Keratinocyte (primary cell): ENCODE measurements at regions not wholly inside any gene's neighbourhood (a gene's known extent, or its start where the extent isn't known, plus 50 kb on each side); places are given as distances from the start of the nearest gene placed in this dataset.

ENCODE experiments used
- DNase-seq: peaks from one replicate; pipeline ENCODE4 v3.0.0-alpha.2; 2011; ENCODE audit warnings: low read depth, missing footprints, low spot score
- FAIRE-seq: peaks from 2 replicates; lab custom pipeline; 2011; peaks lifted over from hg19 to GRCh38; lab: Jason Lieb, UNC
- H2AFZ ChIP-seq: 2 replicates; pipeline ENCODE4 v1.6.0; 2012; ENCODE audit warnings: low read length, control low read depth, inconsistent platforms; ENCODE audit not compliant: control insufficient read depth
- H3K27ac ChIP-seq: 2 replicates; pipeline ENCODE4 v1.5.1; 2011; ENCODE audit warnings: low read length; ENCODE audit not compliant: control insufficient read depth, insufficient read depth
- H3K27me3 ChIP-seq: 3 replicates; pipeline ENCODE4 v1.6.0; 2011; ENCODE audit warnings: low read length; ENCODE audit not compliant: control insufficient read depth, insufficient read depth; ENCODE audit errors: extremely low read depth
- H3K36me3 ChIP-seq, 2 experiments: 2 replicates in 1 of 2; 3 replicates in 1 of 2; pipeline ENCODE4 v1.5.1; 2011; ENCODE audit warnings: low read length in 2 of 2, mild to moderate bottlenecking in 1 of 2; ENCODE audit not compliant: control insufficient read depth in 2 of 2, insufficient read depth in 2 of 2; ENCODE audit errors: extremely low read depth in 1 of 2
- H3K4me1 ChIP-seq: 3 replicates; pipeline ENCODE4 v1.5.1; 2011; ENCODE audit warnings: low read length; ENCODE audit not compliant: control insufficient read depth, insufficient read depth; ENCODE audit errors: extremely low read depth
- H3K4me2 ChIP-seq: 3 replicates; pipeline ENCODE4 v1.6.0; 2011; ENCODE audit warnings: low read depth, low read length; ENCODE audit not compliant: control insufficient read depth, insufficient read depth; ENCODE audit errors: extremely low read depth
- H3K4me3 ChIP-seq, 3 experiments: fragments of 200-600 bp in 1 of 3; sonication (generic) in 1 of 3; 2 replicates in 2 of 3; 3 replicates in 1 of 3; pipeline ENCODE4 v1.5.1; 2011 to 2016; ENCODE audit warnings: low read length in 3 of 3, mild to moderate bottlenecking in 3 of 3, control low read depth in 2 of 3, inconsistent platforms in 1 of 3, low read depth in 1 of 3, mixed read lengths in 1 of 3, mixed run types in 1 of 3, moderate library complexity in 1 of 3; ENCODE audit not compliant: control insufficient read depth in 2 of 3, insufficient read depth in 2 of 3; ENCODE audit errors: extremely low read depth in 1 of 3
- H3K79me2 ChIP-seq: 2 replicates; pipeline ENCODE4 v1.6.0; 2012; ENCODE audit warnings: low read length; ENCODE audit not compliant: control insufficient read depth, insufficient read depth
- H3K9ac ChIP-seq: 3 replicates; pipeline ENCODE4 v1.6.0; 2011; ENCODE audit warnings: low read length; ENCODE audit not compliant: control insufficient read depth, insufficient read depth; ENCODE audit errors: extremely low read depth
- H3K9me1 ChIP-seq: 3 replicates; pipeline ENCODE4 v1.6.0; 2011; ENCODE audit warnings: low read length; ENCODE audit not compliant: control insufficient read depth, insufficient read depth; ENCODE audit errors: extremely low read depth
- H3K9me3 ChIP-seq: 2 replicates; pipeline ENCODE4 v1.5.1; 2012; ENCODE audit warnings: low read depth, low read length; ENCODE audit not compliant: control insufficient read depth
- H4K20me1 ChIP-seq: 3 replicates; pipeline ENCODE4 v1.6.0; 2011; ENCODE audit warnings: low read length; ENCODE audit not compliant: control insufficient read depth, insufficient read depth; ENCODE audit errors: extremely low read depth
- CTCF ChIP-seq, 3 experiments: IDR thresholded peaks in 1 of 3; conservative IDR thresholded peaks in 1 of 3; optimal IDR thresholded peaks in 1 of 3; 2 replicates in 2 of 3; 3 replicates in 1 of 3; pipeline versions ENCODE3 to v1.5.1; 2011; ENCODE audit warnings: low read length in 3 of 3, mild to moderate bottlenecking in 3 of 3, moderate library complexity in 2 of 3, control low read depth in 1 of 3, inconsistent platforms in 1 of 3; ENCODE audit not compliant: insufficient read depth in 2 of 3; ENCODE audit errors: extremely low read depth in 1 of 3
- EZH2 ChIP-seq: IDR thresholded peaks from one replicate; pipeline ENCODE4 v1.6.1; 2012; ENCODE audit warnings: inconsistent platforms, mild to moderate bottlenecking, low read length, moderate library complexity
- dilution Hi-C: fragments of 300-500 bp; cut with MboI; formaldehyde crosslinking; loops from one replicate; pipeline ENCODE4 v1.7.0; 2020; ENCODE audit warnings: low sequenced_read_pairs; ENCODE audit not compliant: extremely low pct_ligation_motif_present

- no peaks in the 10 kb centered on the region for H3K79me2 ChIP-seq
- H3K9me1 ChIP-seq, result no peaks in the 10 kb centered on the region
- no peak overlapping the region for H3K9ac ChIP-seq
- no peak overlapping the region for H3K4me3 ChIP-seq
- dilution Hi-C loops, result no loop called here
- H3K4me1 ChIP-seq, result no peaks in the 10 kb centered on the region
- H2AFZ ChIP-seq, result no peak overlapping the region
- H3K4me2 ChIP-seq, result no peak overlapping the region
- H3K36me3 ChIP-seq, result no peaks in the 10 kb centered on the region
- no peak for TF ChIP-seq CTCF (optimal IDR thresholded peaks at IDR 0.05 in 1 of 3, IDR thresholded peaks at IDR 0.05 in 1 of 3, conservative IDR thresholded peaks at IDR 0.05 in 1 of 3; ENCODE audit: extremely low read depth in 1 of 3, insufficient read depth in 2 of 3, low read length in 3 of 3)
- TF ChIP-seq EZH2, result no peak
- DNase-seq, result no peak
- no peaks in the 10 kb centered on the region for H3K27me3 ChIP-seq
- H4K20me1 ChIP-seq, result no peaks in the 10 kb centered on the region
- H3K9me3 ChIP-seq, result no peaks in the 10 kb centered on the region
- no peak for FAIRE-seq
- H3K27ac ChIP-seq, result no peak overlapping the region
These were observed 224.3 kb upstream of the FOXA2 start for GRCh38 chr20:22808628-22809027.

GRCh38 chr20:22810030-22810429 lies 225.1 kb upstream of the SSTR4 start:
- Histone ChIP-seq H2AFZ (no peak overlapping the region), H3K9ac (no peak overlapping the region), H3K4me3 (no peak overlapping the region), H3K79me2 (no peaks in the 10 kb centered on the region), H3K27ac (no peak overlapping the region), H3K4me1 (no peaks in the 10 kb centered on the region), H3K36me3 (no peaks in the 10 kb centered on the region), H3K9me1 (no peaks in the 10 kb centered on the region), H4K20me1 (no peaks in the 10 kb centered on the region), H3K27me3 (no peaks in the 10 kb centered on the region), H3K4me2 (no peak overlapping the region), H3K9me3 (no peaks in the 10 kb centered on the region)
- TF ChIP-seq EZH2 (no peak), CTCF (optimal IDR thresholded peaks at IDR 0.05 in 1 of 3, IDR thresholded peaks at IDR 0.05 in 1 of 3, conservative IDR thresholded peaks at IDR 0.05 in 1 of 3; ENCODE audit: extremely low read depth in 1 of 3, insufficient read depth in 2 of 3, low read length in 3 of 3) (no peak)
- DNase-seq (no peak), FAIRE-seq (no peak)
- dilution Hi-C loops, result no loop called here
